ENCODE measurements at regions not wholly inside any gene's neighbourhood (a gene's known extent, or its start where the extent isn't known, plus 50 kb on each side); places are given as distances from the start of the nearest gene placed in this dataset.
A peak's percentile ranks its signal among the peaks of the same experiment; 100 is the strongest.
"Not testable (repeated sequence)": the region's sequence is repeated elsewhere in the genome, so short reads cannot be mapped to it uniquely, and the experiment has no call there.

GRCh38 chr5:87784311-87784710, 371.6 kb upstream of the CCNH start:
- no peak for DNase-seq

- DNase-seq: no peak
These were observed 370.2 kb upstream of the CCNH start for GRCh38 chr5:87782916-87783315.

GRCh38 chr5:87781976-87782375, 369.2 kb upstream of the CCNH start:
- DNase-seq: no peak

- peak; percentile 81 for DNase-seq
These were observed 368.4 kb upstream of the CCNH start for GRCh38 chr5:87780831-87781760.

- DNase-seq: no peak
These were observed 366.1 kb upstream of the CCNH start for GRCh38 chr5:87778876-87779275.

- DNase-seq: no peak
These were observed 365.1 kb upstream of the CCNH start for GRCh38 chr5:87777877-87778276.

- no peak for DNase-seq
These were observed 364.1 kb upstream of the CCNH start for GRCh38 chr5:87776785-87777184.

GRCh38 chr5:87776302-87776701, 363.6 kb upstream of the CCNH start:
- DNase-seq: not testable (repeated sequence)

- no peak for DNase-seq
These were observed 362.5 kb upstream of the CCNH start for GRCh38 chr5:87775228-87775627.

GRCh38 chr5:87774804-87775203, 362.1 kb upstream of the CCNH start:
- DNase-seq: no peak

GRCh38 chr5:87770601-87771121, 357.9 kb upstream of the CCNH start:
- no peak for DNase-seq

GRCh38 chr5:87770016-87770570, 357.4 kb upstream of the CCNH start:
- DNase-seq: no peak

GRCh38 chr5:87769157-87769556, 356.4 kb upstream of the CCNH start:
- no peak for DNase-seq

GRCh38 chr5:87768190-87768589, 355.5 kb upstream of the CCNH start:
- no peak for DNase-seq

GRCh38 chr5:87765009-87765408, 352.3 kb upstream of the CCNH start:
- DNase-seq: no peak

GRCh38 chr5:87762631-87763030, 349.9 kb upstream of the CCNH start:
- DNase-seq: no peak

- no peak for DNase-seq
These were observed 344.2 kb upstream of the CCNH start for GRCh38 chr5:87756951-87757350.

GRCh38 chr5:87755360-87755759, 342.6 kb upstream of the CCNH start:
- DNase-seq: no peak

- DNase-seq: no peak
These were observed 341.5 kb upstream of the CCNH start for GRCh38 chr5:87754009-87754757.

- DNase-seq: no peak
These were observed 339.6 kb upstream of the CCNH start for GRCh38 chr5:87752362-87752761.

- no peak for DNase-seq
These were observed 339.1 kb upstream of the CCNH start for GRCh38 chr5:87751824-87752223.

- no peak for DNase-seq
These were observed 334.2 kb upstream of the CCNH start for GRCh38 chr5:87746891-87747377.

GRCh38 chr5:87746341-87746740, 333.6 kb upstream of the CCNH start:
- no peak for DNase-seq

Data from activated CD8-positive, alpha-beta memory T cell treated with anti-CD3 and anti-CD28 coated beads, Interleukin-2, amount 50 U/mL, for 48 hours (primary cell).